H9 (cell line): ENCODE measurements at regions not wholly inside any gene's neighbourhood (a gene's known extent, or its start where the extent isn't known, plus 50 kb on each side); places are given as distances from the start of the nearest gene placed in this dataset.

ENCODE experiments used
- DNase-seq: peaks from one replicate; pipeline ENCODE4 v3.0.0-alpha.2; 2017
- H2AFZ ChIP-seq: one replicate; pipeline ENCODE4 v1.6.1; 2013; ENCODE audit warnings: mild to moderate bottlenecking, low read length, control low read depth, moderate library complexity
- H2AK5ac ChIP-seq: 2 replicates; pipeline ENCODE4 v1.6.1; 2013; ENCODE audit warnings: low read length, control low read depth, mixed read lengths; ENCODE audit not compliant: insufficient read length
- H2BK120ac ChIP-seq: one replicate; pipeline ENCODE4 v1.6.1; 2013; ENCODE audit warnings: low read depth, mild to moderate bottlenecking, low read length, control low read depth, inconsistent platforms; ENCODE audit not compliant: poor library complexity, severe bottlenecking
- H2BK12ac ChIP-seq: 2 replicates; pipeline ENCODE4 v1.6.1; 2013; ENCODE audit warnings: low read length, control low read depth, mixed read lengths, low read depth; ENCODE audit not compliant: insufficient read length
- H2BK15ac ChIP-seq: 2 replicates; pipeline ENCODE4 v1.6.1; 2013; ENCODE audit warnings: low read depth, low read length, control low read depth
- H2BK20ac ChIP-seq: one replicate; pipeline ENCODE4 v1.6.1; 2013; ENCODE audit warnings: low read depth, mild to moderate bottlenecking, low read length, control low read depth, inconsistent platforms; ENCODE audit not compliant: poor library complexity, severe bottlenecking
- H2BK5ac ChIP-seq: 2 replicates; pipeline ENCODE4 v1.6.1; 2013; ENCODE audit warnings: low read length, control low read depth, mixed read lengths; ENCODE audit not compliant: insufficient read length
- H3K14ac ChIP-seq: 2 replicates; pipeline ENCODE4 v1.6.1; 2013; ENCODE audit warnings: low read length, control low read depth; ENCODE audit not compliant: insufficient read depth
- H3K18ac ChIP-seq: 2 replicates; pipeline ENCODE4 v1.6.1; 2013; ENCODE audit warnings: low read depth, mild to moderate bottlenecking, mixed read lengths, low read length, control low read depth; ENCODE audit not compliant: insufficient read length
- H3K23ac ChIP-seq: 2 replicates; pipeline ENCODE4 v1.6.1; 2013; ENCODE audit warnings: low read length, control low read depth, mixed read lengths, low read depth; ENCODE audit not compliant: insufficient read length
- H3K23me2 ChIP-seq: 2 replicates; pipeline ENCODE4 v1.6.1; 2013; ENCODE audit warnings: low read depth, mild to moderate bottlenecking, mixed read lengths, low read length, control low read depth; ENCODE audit not compliant: insufficient read length, poor library complexity, severe bottlenecking
- H3K27ac ChIP-seq: 2 replicates; pipeline ENCODE4 v1.5.1; 2013; ENCODE audit warnings: low read length, control low read depth, mixed read lengths, low read depth; ENCODE audit not compliant: insufficient read length
- H3K27me3 ChIP-seq: 2 replicates; pipeline ENCODE4 v1.6.1; 2013; ENCODE audit warnings: low read length, control low read depth, inconsistent platforms; ENCODE audit not compliant: insufficient read depth
- H3K4ac ChIP-seq: 2 replicates; pipeline ENCODE4 v1.6.1; 2013; ENCODE audit warnings: low read depth, mild to moderate bottlenecking, control low read depth, inconsistent platforms, low read length, moderate library complexity
- H3K4me1 ChIP-seq: 2 replicates; pipeline ENCODE4 v1.6.1; 2013; ENCODE audit warnings: low read length, control low read depth, inconsistent platforms; ENCODE audit not compliant: insufficient read depth
- H3K4me2 ChIP-seq: 2 replicates; pipeline ENCODE4 v1.6.1; 2013; ENCODE audit warnings: low read length, control low read depth, mixed read lengths; ENCODE audit not compliant: insufficient read length, insufficient read depth
- H3K56ac ChIP-seq: 2 replicates; pipeline ENCODE4 v1.6.1; 2013; ENCODE audit warnings: low read depth, mild to moderate bottlenecking, mixed read lengths, low read length, control low read depth; ENCODE audit not compliant: insufficient read length
- H3K79me1 ChIP-seq: 2 replicates; pipeline ENCODE4 v1.6.1; 2013; ENCODE audit warnings: low read depth, mild to moderate bottlenecking, moderate library complexity, low read length, control low read depth, inconsistent platforms; ENCODE audit not compliant: insufficient read depth, poor library complexity, severe bottlenecking
- H3K79me2 ChIP-seq: 2 replicates; pipeline ENCODE4 v1.6.1; 2013; ENCODE audit warnings: low read length, control low read depth, inconsistent platforms; ENCODE audit not compliant: insufficient read depth
- H3K9ac ChIP-seq: 2 replicates; pipeline ENCODE4 v1.6.1; 2013; ENCODE audit warnings: low read length, control low read depth, mixed read lengths; ENCODE audit not compliant: insufficient read length; ENCODE audit errors: extremely low read depth
- H3K9me3 ChIP-seq: one replicate; pipeline ENCODE4 v1.6.1; 2013; ENCODE audit warnings: low read depth, low read length, inconsistent platforms; ENCODE audit not compliant: control insufficient read depth
- H3T11ph ChIP-seq: one replicate; pipeline ENCODE4 v1.6.1; 2013; ENCODE audit warnings: mild to moderate bottlenecking, low read length, control low read depth, inconsistent platforms
- H4K20me1 ChIP-seq: one replicate; pipeline ENCODE4 v1.6.1; 2013; ENCODE audit not compliant: control insufficient read depth, insufficient read length, insufficient read depth
- H4K5ac ChIP-seq: 2 replicates; pipeline ENCODE4 v1.6.1; 2013; ENCODE audit warnings: low read depth, mild to moderate bottlenecking, mixed read lengths, low read length, control low read depth; ENCODE audit not compliant: insufficient read length
- H4K8ac ChIP-seq: replicated peaks from 2 replicates; pipeline ENCODE4 v1.6.1; 2013; ENCODE audit warnings: low read length, control low read depth, mixed read lengths, low read depth; ENCODE audit not compliant: insufficient read length
- H4K91ac ChIP-seq: 2 replicates; pipeline ENCODE4 v1.6.1; 2013; ENCODE audit warnings: low read depth, mild to moderate bottlenecking, moderate library complexity, mixed read lengths, low read length, control low read depth; ENCODE audit not compliant: insufficient read length
- H3K27ac Mint-ChIP-seq, 3 experiments: 2 replicates in 2 of 3; 3 replicates in 1 of 3; pipeline ENCODE4 v1.8.0; 2020 to 2021; ENCODE audit warnings: mixed read lengths in 3 of 3, mild to moderate bottlenecking in 1 of 3, moderate library complexity in 1 of 3
- H3K27me3 Mint-ChIP-seq: 2 replicates; pipeline ENCODE4 v1.8.0; 2021; ENCODE audit warnings: low read depth, mild to moderate bottlenecking, moderate library complexity, mixed read lengths
- H3K36me3 Mint-ChIP-seq, 3 experiments: 2 replicates in 2 of 3; 3 replicates in 1 of 3; pipeline ENCODE4 v1.8.0; 2020 to 2021; ENCODE audit warnings: low read depth in 3 of 3, mixed read lengths in 3 of 3; ENCODE audit not compliant: insufficient read depth in 1 of 3
- H3K4me1 Mint-ChIP-seq, 2 experiments: 2 replicates each; pipeline ENCODE4 v1.8.0; 2020; ENCODE audit warnings: mixed read lengths in 2 of 2
- H3K4me3 Mint-ChIP-seq, 2 experiments: 2 replicates in 1 of 2; 3 replicates in 1 of 2; pipeline ENCODE4 v1.8.0; 2020 to 2021; ENCODE audit warnings: mild to moderate bottlenecking in 2 of 2, mixed read lengths in 2 of 2, moderate library complexity in 1 of 2
- H3K9me3 Mint-ChIP-seq, 2 experiments: 2 replicates in 1 of 2; 3 replicates in 1 of 2; pipeline ENCODE4 v1.8.0; 2020; ENCODE audit warnings: mild to moderate bottlenecking in 2 of 2, mixed read lengths in 2 of 2, moderate library complexity in 1 of 2
- WGBS: extraction: QIAGEN DNeasy Blood & Tissue Kit; methylation state at CpG from one replicate; pipeline ENCODE4 v1.1.7; 2013; ENCODE audit warnings: missing lambda C conversion rate, low lambda C conversion rate, mixed read lengths; ENCODE audit not compliant: insufficient read length; ENCODE audit errors: extremely low coverage; 5-methylcytosine and 5-hydroxymethylcytosine counted together
- TF ChIP-seq, protein P1 (sequence below): fragments of 200-600 bp; sonication (generic); conservative IDR thresholded peaks from 3 replicates; pipeline ENCODE4 v1.8.0; 2021; ENCODE audit warnings: antibody characterized with exemption, mild to moderate bottlenecking

DNA sequence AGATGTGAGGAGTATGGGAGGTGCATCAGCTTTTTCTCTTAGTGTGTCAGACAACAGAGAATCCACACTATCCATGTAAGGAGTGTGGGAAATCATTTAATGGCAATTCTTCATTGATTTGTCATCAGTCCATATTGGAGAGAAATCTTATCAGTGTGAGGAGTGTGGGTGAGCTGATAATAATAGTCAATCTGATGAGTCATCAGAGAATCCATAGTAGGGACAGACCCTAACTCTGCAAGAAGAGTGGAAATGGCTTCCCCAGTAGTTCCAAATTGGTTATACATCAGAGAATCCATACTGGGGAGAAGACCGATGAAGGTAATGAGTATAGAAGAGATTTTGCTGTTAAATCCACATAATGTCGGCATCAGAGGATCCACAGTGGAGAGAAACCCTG lies 150.5 kb upstream of the THUMPD2 start:
- no peaks in the 10 kb centered on the region for H3K4me1 ChIP-seq
- H4K5ac ChIP-seq: no peak overlapping the region
- no peak overlapping the region for H3K14ac ChIP-seq
- no peak overlapping the region for H2BK20ac ChIP-seq
- no peak overlapping the region for H2BK120ac ChIP-seq
- Mint-ChIP-seq H3K27me3 (no peaks in the 10 kb centered on the region), H3K4me3 (no peak overlapping the region), H3K9me3 (no peaks in the 10 kb centered on the region), H3K36me3 (no peaks in the 10 kb centered on the region; a peak in 1 of 7 replicates), H3K4me1 (0 out of 4 replicates have a peak, but pooled peaks cover 0 to 4% of the 10 kb centered on the region in 2 experiments), H3K27ac (no peak overlapping the region)
- no peak overlapping the region for H3T11ph ChIP-seq
- no peak overlapping the region for H3K4ac ChIP-seq
- no peak for DNase-seq
- no peak overlapping the region for H3K9ac ChIP-seq
- no peak overlapping the region for H2AFZ ChIP-seq
- no peaks in the 10 kb centered on the region for H3K27me3 ChIP-seq
- TF ChIP-seq, protein P1, sequence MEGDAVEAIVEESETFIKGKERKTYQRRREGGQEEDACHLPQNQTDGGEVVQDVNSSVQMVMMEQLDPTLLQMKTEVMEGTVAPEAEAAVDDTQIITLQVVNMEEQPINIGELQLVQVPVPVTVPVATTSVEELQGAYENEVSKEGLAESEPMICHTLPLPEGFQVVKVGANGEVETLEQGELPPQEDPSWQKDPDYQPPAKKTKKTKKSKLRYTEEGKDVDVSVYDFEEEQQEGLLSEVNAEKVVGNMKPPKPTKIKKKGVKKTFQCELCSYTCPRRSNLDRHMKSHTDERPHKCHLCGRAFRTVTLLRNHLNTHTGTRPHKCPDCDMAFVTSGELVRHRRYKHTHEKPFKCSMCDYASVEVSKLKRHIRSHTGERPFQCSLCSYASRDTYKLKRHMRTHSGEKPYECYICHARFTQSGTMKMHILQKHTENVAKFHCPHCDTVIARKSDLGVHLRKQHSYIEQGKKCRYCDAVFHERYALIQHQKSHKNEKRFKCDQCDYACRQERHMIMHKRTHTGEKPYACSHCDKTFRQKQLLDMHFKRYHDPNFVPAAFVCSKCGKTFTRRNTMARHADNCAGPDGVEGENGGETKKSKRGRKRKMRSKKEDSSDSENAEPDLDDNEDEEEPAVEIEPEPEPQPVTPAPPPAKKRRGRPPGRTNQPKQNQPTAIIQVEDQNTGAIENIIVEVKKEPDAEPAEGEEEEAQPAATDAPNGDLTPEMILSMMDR: no peak
- no peak overlapping the region for H3K18ac ChIP-seq
- H3K4me2 ChIP-seq: no peak overlapping the region
- WGBS: no CpG with 5 or more reads among the region's 2 CpGs
- no peak overlapping the region for H2BK5ac ChIP-seq
- H2BK15ac ChIP-seq: no peak overlapping the region
- H3K79me2 ChIP-seq: no peaks in the 10 kb centered on the region
- H4K20me1 ChIP-seq: no peaks in the 10 kb centered on the region
- H3K27ac ChIP-seq: no peak overlapping the region
- no peak overlapping the region for H2AK5ac ChIP-seq
- no peak overlapping the region for H3K56ac ChIP-seq
- H4K91ac ChIP-seq: no peak overlapping the region
- no peaks in the 10 kb centered on the region for H3K9me3 ChIP-seq
- H3K79me1 ChIP-seq: no peaks in the 10 kb centered on the region
- H4K8ac ChIP-seq: no peak overlapping the region
- H2BK12ac ChIP-seq: no peak overlapping the region
- no peak overlapping the region for H3K23ac ChIP-seq
- no peaks in the 10 kb centered on the region for H3K23me2 ChIP-seq
